HepG2 (cell line): ENCODE measurements at regions not wholly inside any gene's neighbourhood (a gene's known extent, or its start where the extent isn't known, plus 50 kb on each side); places are given as distances from the start of the nearest gene placed in this dataset.

Experiments used
- BRD4 ChIP-seq: sonication (generic); formaldehyde crosslinking; IDR thresholded peaks from 2 replicates; pipeline ENCODE4 v1.4.0; 2020; ENCODE audit warnings: missing genetic modification reagents
- CBX2 ChIP-seq, 2 experiments: fragments of 200-600 bp in 1 of 2; sonication (generic); formaldehyde crosslinking in 1 of 2; IDR thresholded peaks; 2 replicates each; pipeline versions ENCODE4 v1.7.0 to v1.8.1; 2018 to 2022; ENCODE audit warnings: low read depth in 2 of 2, low read length in 1 of 2, mild to moderate bottlenecking in 1 of 2, missing genetic modification reagents in 1 of 2
- FOXA1 ChIP-seq, 2 experiments: fragments of 450-650 bp in 1 of 2; sonication (generic) in 1 of 2; formaldehyde crosslinking in 1 of 2; IDR thresholded peaks; 2 replicates each; pipeline versions ENCODE4 v1.4.0 to v1.6.1; 2016 to 2020; ENCODE audit warnings: missing genetic modification reagents in 1 of 2
- HNRNPL ChIP-seq: fragments of 200-400 bp; formaldehyde crosslinking; IDR thresholded peaks from 2 replicates; pipeline ENCODE4 v1.6.1; 2017; ENCODE audit warnings: mild to moderate bottlenecking, low read depth, low read length
- KAT2B ChIP-seq: fragments of 150-350 bp; IDR thresholded peaks from 2 replicates; pipeline ENCODE4 v1.6.1; 2014; ENCODE audit warnings: low read depth, low read length, borderline replicate concordance
- MAX ChIP-seq: IDR thresholded peaks from 2 replicates; pipeline ENCODE4 v1.6.1; 2012; ENCODE audit warnings: inconsistent platforms
- RBAK ChIP-seq: sonication (generic); formaldehyde crosslinking; IDR thresholded peaks from 2 replicates; pipeline ENCODE4 v1.5.1; 2020; ENCODE audit warnings: mild to moderate bottlenecking, missing genetic modification reagents
- STAT5B ChIP-seq: sonication (generic); formaldehyde crosslinking; IDR thresholded peaks from 2 replicates; pipeline ENCODE4 v1.4.0; 2020; ENCODE audit warnings: missing genetic modification reagents
- TF ChIP-seq, protein P1 (sequence below): sonication (generic); formaldehyde crosslinking; IDR thresholded peaks from 2 replicates; pipeline ENCODE4 v1.8.1; 2023; ENCODE audit warnings: missing genetic modification reagents, inconsistent platforms, borderline replicate concordance
- TF ChIP-seq, protein P2 (sequence below): sonication (generic); formaldehyde crosslinking; IDR thresholded peaks from 2 replicates; pipeline ENCODE4 v1.4.0; 2020; ENCODE audit warnings: missing genetic modification reagents, mild to moderate bottlenecking, borderline replicate concordance
- TF ChIP-seq, protein P3 (sequence below): sonication (generic); formaldehyde crosslinking; IDR thresholded peaks from 2 replicates; pipeline ENCODE4 v1.4.0; 2020; ENCODE audit warnings: missing genetic modification reagents

- TF ChIP-seq HNRNPL, result no peak
- TF ChIP-seq, protein P1, sequence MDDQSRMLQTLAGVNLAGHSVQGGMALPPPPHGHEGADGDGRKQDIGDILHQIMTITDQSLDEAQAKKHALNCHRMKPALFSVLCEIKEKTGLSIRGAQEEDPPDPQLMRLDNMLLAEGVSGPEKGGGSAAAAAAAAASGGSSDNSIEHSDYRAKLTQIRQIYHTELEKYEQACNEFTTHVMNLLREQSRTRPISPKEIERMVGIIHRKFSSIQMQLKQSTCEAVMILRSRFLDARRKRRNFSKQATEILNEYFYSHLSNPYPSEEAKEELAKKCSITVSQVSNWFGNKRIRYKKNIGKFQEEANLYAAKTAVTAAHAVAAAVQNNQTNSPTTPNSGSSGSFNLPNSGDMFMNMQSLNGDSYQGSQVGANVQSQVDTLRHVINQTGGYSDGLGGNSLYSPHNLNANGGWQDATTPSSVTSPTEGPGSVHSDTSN (CRISPR knock-in tag), result no peak
- no peak for TF ChIP-seq BRD4 (CRISPR knock-in tag)
- TF ChIP-seq, protein P2, sequence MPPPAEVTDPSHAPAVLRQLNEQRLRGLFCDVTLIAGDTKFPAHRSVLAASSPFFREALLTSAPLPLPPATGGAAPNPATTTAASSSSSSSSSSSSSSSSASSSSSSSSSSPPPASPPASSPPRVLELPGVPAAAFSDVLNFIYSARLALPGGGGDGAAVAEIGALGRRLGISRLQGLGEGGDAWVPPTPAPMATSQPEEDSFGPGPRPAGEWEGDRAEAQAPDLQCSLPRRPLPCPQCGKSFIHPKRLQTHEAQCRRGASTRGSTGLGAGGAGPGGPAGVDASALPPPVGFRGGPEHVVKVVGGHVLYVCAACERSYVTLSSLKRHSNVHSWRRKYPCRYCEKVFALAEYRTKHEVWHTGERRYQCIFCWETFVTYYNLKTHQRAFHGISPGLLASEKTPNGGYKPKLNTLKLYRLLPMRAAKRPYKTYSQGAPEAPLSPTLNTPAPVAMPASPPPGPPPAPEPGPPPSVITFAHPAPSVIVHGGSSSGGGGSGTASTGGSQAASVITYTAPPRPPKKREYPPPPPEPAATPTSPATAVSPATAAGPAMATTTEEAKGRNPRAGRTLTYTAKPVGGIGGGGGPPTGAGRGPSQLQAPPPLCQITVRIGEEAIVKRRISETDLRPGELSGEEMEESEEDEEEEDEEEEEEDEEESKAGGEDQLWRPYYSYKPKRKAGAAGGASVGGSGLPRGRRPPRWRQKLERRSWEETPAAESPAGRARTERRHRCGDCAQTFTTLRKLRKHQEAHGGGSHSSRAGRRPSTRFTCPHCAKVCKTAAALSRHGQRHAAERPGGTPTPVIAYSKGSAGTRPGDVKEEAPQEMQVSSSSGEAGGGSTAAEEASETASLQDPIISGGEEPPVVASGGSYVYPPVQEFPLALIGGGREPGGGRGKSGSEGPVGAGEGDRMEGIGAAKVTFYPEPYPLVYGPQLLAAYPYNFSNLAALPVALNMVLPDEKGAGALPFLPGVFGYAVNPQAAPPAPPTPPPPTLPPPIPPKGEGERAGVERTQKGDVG (CRISPR knock-in tag), result no peak
- no peak for TF ChIP-seq RBAK (CRISPR knock-in tag)
- no peak for TF ChIP-seq FOXA1 (IDR thresholded peaks at IDR 0.05)
- no peak for TF ChIP-seq FOXA1 (CRISPR knock-in tag; IDR thresholded peaks at IDR 0.05)
- no peak for TF ChIP-seq STAT5B (CRISPR knock-in tag)
- TF ChIP-seq, protein P3, sequence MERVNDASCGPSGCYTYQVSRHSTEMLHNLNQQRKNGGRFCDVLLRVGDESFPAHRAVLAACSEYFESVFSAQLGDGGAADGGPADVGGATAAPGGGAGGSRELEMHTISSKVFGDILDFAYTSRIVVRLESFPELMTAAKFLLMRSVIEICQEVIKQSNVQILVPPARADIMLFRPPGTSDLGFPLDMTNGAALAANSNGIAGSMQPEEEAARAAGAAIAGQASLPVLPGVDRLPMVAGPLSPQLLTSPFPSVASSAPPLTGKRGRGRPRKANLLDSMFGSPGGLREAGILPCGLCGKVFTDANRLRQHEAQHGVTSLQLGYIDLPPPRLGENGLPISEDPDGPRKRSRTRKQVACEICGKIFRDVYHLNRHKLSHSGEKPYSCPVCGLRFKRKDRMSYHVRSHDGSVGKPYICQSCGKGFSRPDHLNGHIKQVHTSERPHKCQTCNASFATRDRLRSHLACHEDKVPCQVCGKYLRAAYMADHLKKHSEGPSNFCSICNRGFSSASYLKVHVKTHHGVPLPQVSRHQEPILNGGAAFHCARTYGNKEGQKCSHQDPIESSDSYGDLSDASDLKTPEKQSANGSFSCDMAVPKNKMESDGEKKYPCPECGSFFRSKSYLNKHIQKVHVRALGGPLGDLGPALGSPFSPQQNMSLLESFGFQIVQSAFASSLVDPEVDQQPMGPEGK (CRISPR knock-in tag), result no peak
- TF ChIP-seq KAT2B, result no peak
- TF ChIP-seq MAX, result no peak
- TF ChIP-seq CBX2 (IDR thresholded peaks at IDR 0.05; ENCODE audit: low read depth, low read length), result no peak
- TF ChIP-seq CBX2 (CRISPR knock-in tag; IDR thresholded peaks at IDR 0.05; ENCODE audit: low read depth), result no peak
Observed at GRCh38 chr7:131883196-131883595, 326.8 kb upstream of the PODXL start.
